ENCODE measurements at regions not wholly inside any gene's neighbourhood (a gene's known extent, or its start where the extent isn't known, plus 50 kb on each side); places are given as distances from the start of the nearest gene placed in this dataset.

DNA sequence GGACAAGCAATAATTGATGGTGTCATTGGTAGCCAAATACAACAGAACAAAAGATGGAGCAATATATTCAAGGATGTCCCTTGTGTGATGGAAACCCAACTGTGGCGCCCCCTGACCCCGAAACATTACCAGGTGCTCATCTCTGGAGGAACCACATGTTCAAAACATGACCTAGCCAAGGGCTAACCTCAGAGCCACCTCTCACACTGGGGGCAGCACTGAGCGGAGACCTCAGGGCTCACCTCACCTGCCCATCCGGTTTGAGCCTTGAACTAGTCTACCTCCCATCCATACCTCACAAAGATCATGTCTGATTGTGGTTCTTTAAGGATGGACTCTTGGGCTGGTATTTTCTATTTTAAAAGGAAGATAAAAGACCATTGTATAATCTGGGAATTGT is 314.4 kb upstream of the CDH7 start:
- Histone ChIP-seq H3K9me3 (ENCODE audit: low read length) (no peaks in the 10 kb centered on the region), H3K9me2 (ENCODE audit: insufficient read depth, low read length) (no peaks in the 10 kb centered on the region), H3K27ac (ENCODE audit: low read depth, low read length, poor library complexity, severe bottlenecking) (no peak overlapping the region), H3K4me2 (ENCODE audit: low read length) (no peak overlapping the region), H3K36me3 (ENCODE audit: insufficient read depth, low read length) (no peaks in the 10 kb centered on the region), H2AFZ (ENCODE audit: low read length) (no peak overlapping the region), H3K4me1 (ENCODE audit: insufficient read depth, low read length, poor library complexity, severe bottlenecking) (no peaks in the 10 kb centered on the region), H3K4me3 (ENCODE audit: low read depth, low read length, poor library complexity, severe bottlenecking) (no peak overlapping the region), H3K79me2 (ENCODE audit: insufficient read depth, low read depth, low read length) (no peaks in the 10 kb centered on the region), H4K20me1 (ENCODE audit: insufficient read depth, low read length) (no peaks in the 10 kb centered on the region)
- ChIA-PET CTCF (ENCODE audit: unreplicated experiment) (no interaction called here), POLR2A (no interaction called here)
- BruUV-seq (replicated peaks), result no TSS peak
- intact Hi-C loops (cut with micrococcal nuclease; ENCODE audit: unreplicated experiment), result no loop called here
- DNase-seq (ENCODE audit: low spot score), result no peak
- TF ChIP-seq CTCF (conservative IDR thresholded peaks at IDR 0.05; ENCODE audit: low read length), result no peak
- TF ChIP-seq EZH2phosphoT487 (IDR thresholded peaks at IDR 0.05; ENCODE audit: borderline replicate concordance, low read depth, low read length), result no peak

GRCh38 chr18:65435534-65435933 is 315.3 kb upstream of the CDH7 start:
- H3K27ac ChIP-seq (ENCODE audit: low read depth, low read length, poor library complexity, severe bottlenecking), result no peak overlapping the region
- H4K20me1 ChIP-seq (ENCODE audit: insufficient read depth, low read length), result no peaks in the 10 kb centered on the region
- no peak for DNase-seq (ENCODE audit: low spot score)
- no peaks in the 10 kb centered on the region for H3K79me2 ChIP-seq (ENCODE audit: insufficient read depth, low read depth, low read length)
- no peaks in the 10 kb centered on the region for H3K36me3 ChIP-seq (ENCODE audit: insufficient read depth, low read length)
- H3K4me3 ChIP-seq (ENCODE audit: low read depth, low read length, poor library complexity, severe bottlenecking), result no peak overlapping the region
- no peak overlapping the region for H2AFZ ChIP-seq (ENCODE audit: low read length)
- no peak for TF ChIP-seq CTCF (conservative IDR thresholded peaks at IDR 0.05; ENCODE audit: low read length)
- no peak for TF ChIP-seq EZH2phosphoT487 (IDR thresholded peaks at IDR 0.05; ENCODE audit: borderline replicate concordance, low read depth, low read length)
- no peaks in the 10 kb centered on the region for H3K9me3 ChIP-seq (ENCODE audit: low read length)
- no peaks in the 10 kb centered on the region for H3K9me2 ChIP-seq (ENCODE audit: insufficient read depth, low read length)
- intact Hi-C loops (cut with micrococcal nuclease; ENCODE audit: unreplicated experiment), result no loop called here
- ChIA-PET CTCF (ENCODE audit: unreplicated experiment) (no interaction called here), POLR2A (no interaction called here)
- no peaks in the 10 kb centered on the region for H3K4me1 ChIP-seq (ENCODE audit: insufficient read depth, low read length, poor library complexity, severe bottlenecking)
- no TSS peak for BruUV-seq (replicated peaks)
- H3K4me2 ChIP-seq (ENCODE audit: low read length), result no peak overlapping the region

GRCh38 chr18:65429601-65430000 is 321.2 kb upstream of the CDH7 start:
- intact Hi-C loops (cut with micrococcal nuclease; ENCODE audit: unreplicated experiment), result no loop called here
- POLR2A ChIA-PET, result no interaction called here
- BruUV-seq (replicated peaks), result no TSS peak
- H3K9me2 ChIP-seq (ENCODE audit: insufficient read depth, low read length), result no peaks in the 10 kb centered on the region
- no peak overlapping the region for H3K4me2 ChIP-seq (ENCODE audit: low read length)
- no peaks in the 10 kb centered on the region for H4K20me1 ChIP-seq (ENCODE audit: insufficient read depth, low read length)
- no peaks in the 10 kb centered on the region for H3K36me3 ChIP-seq (ENCODE audit: insufficient read depth, low read length)
- H3K27ac ChIP-seq (ENCODE audit: low read depth, low read length, poor library complexity, severe bottlenecking), result no peak overlapping the region
- H2AFZ ChIP-seq (ENCODE audit: low read length), result no peak overlapping the region
- H3K4me3 ChIP-seq (ENCODE audit: low read depth, low read length, poor library complexity, severe bottlenecking), result no peak overlapping the region
- H3K79me2 ChIP-seq (ENCODE audit: insufficient read depth, low read depth, low read length), result no peaks in the 10 kb centered on the region
- no peaks in the 10 kb centered on the region for H3K9me3 ChIP-seq (ENCODE audit: low read length)
- TF ChIP-seq EZH2phosphoT487 (IDR thresholded peaks at IDR 0.05; ENCODE audit: borderline replicate concordance, low read depth, low read length) (no peak), CTCF (conservative IDR thresholded peaks at IDR 0.05; ENCODE audit: low read length) (no peak)
- CTCF ChIA-PET (ENCODE audit: unreplicated experiment), result no interaction called here
- no peaks in the 10 kb centered on the region for H3K4me1 ChIP-seq (ENCODE audit: insufficient read depth, low read length, poor library complexity, severe bottlenecking)
- DNase-seq (ENCODE audit: low spot score), result no peak
